ENCODE measurements at regions not wholly inside any gene's neighbourhood (a gene's known extent, or its start where the extent isn't known, plus 50 kb on each side); places are given as distances from the start of the nearest gene placed in this dataset.

- DNase-seq = no peak
Observed at GRCh38 chr3:99458013-99458412, 180.4 kb upstream of the COL8A1 start.

- DNase-seq = no peak
Observed at GRCh38 chr3:99442599-99442998, 195.8 kb upstream of the COL8A1 start.

- DNase-seq = no peak
Observed at GRCh38 chr3:99439892-99440291, 198.5 kb upstream of the COL8A1 start.

GRCh38 chr3:99434190-99434589 lies 204.2 kb upstream of the COL8A1 start:
- no peak for DNase-seq

GRCh38 chr3:99430348-99431134 lies 207.9 kb upstream of the COL8A1 start:
- DNase-seq = no peak

GRCh38 chr3:99429502-99429901 lies 208.9 kb upstream of the COL8A1 start:
- no peak for DNase-seq

GRCh38 chr3:99425930-99426329 lies 212.5 kb upstream of the COL8A1 start:
- DNase-seq = no peak

GRCh38 chr3:99419116-99419515 lies 219.3 kb upstream of the COL8A1 start:
- no peak for DNase-seq

- DNase-seq = no peak
Observed at GRCh38 chr3:99418709-99419108, 219.7 kb upstream of the COL8A1 start.

GRCh38 chr3:99418209-99418635 lies 220.2 kb upstream of the COL8A1 start:
- DNase-seq = no peak

GRCh38 chr3:99413504-99413903 lies 224.9 kb upstream of the COL8A1 start:
- no peak for DNase-seq

GRCh38 chr3:99410789-99411311 lies 227.5 kb upstream of the COL8A1 start:
- DNase-seq = no peak

GRCh38 chr3:99409961-99410360 lies 228.4 kb upstream of the COL8A1 start:
- DNase-seq = no peak

GRCh38 chr3:99407257-99407656 lies 231.1 kb upstream of the COL8A1 start:
- DNase-seq = no peak

GRCh38 chr3:99402755-99403154 lies 235.6 kb upstream of the COL8A1 start:
- no peak for DNase-seq

- no peak for DNase-seq
Observed at GRCh38 chr3:99400352-99400751, 238.0 kb upstream of the COL8A1 start.

- DNase-seq = no peak
Observed at GRCh38 chr3:99396651-99397275, 241.6 kb upstream of the COL8A1 start.

- no peak for DNase-seq
Observed at GRCh38 chr3:99394831-99395778, 243.3 kb upstream of the COL8A1 start.

GRCh38 chr3:99393961-99394360 lies 244.4 kb upstream of the COL8A1 start:
- no peak for DNase-seq

- DNase-seq = no peak
Observed at GRCh38 chr3:99388780-99389179, 249.6 kb upstream of the COL8A1 start.

- no peak for DNase-seq
Observed at GRCh38 chr3:99384596-99384995, 253.8 kb upstream of the COL8A1 start.

GRCh38 chr3:99376926-99377325 lies 261.5 kb upstream of the COL8A1 start:
- DNase-seq = no peak
